ENCODE measurements at regions not wholly inside any gene's neighbourhood (a gene's known extent, or its start where the extent isn't known, plus 50 kb on each side); places are given as distances from the start of the nearest gene placed in this dataset.
"Not testable (repeated sequence)": the region's sequence is repeated elsewhere in the genome, so short reads cannot be mapped to it uniquely, and the experiment has no call there.

GRCh38 chr13:42420304-42420703 lies 148.4 kb downstream of the AKAP11 start:
- peaks cover 2% of the 10 kb centered on the region for H3K27me3 Mint-ChIP-seq
- H3K36me3 Mint-ChIP-seq (ENCODE audit: insufficient read depth): peaks cover 1% of the 10 kb centered on the region
- H3K4me1 Mint-ChIP-seq (ENCODE audit: low read depth): no peaks in the 10 kb centered on the region
- no peak for TF ChIP-seq CTCF (IDR thresholded peaks at IDR 0.05; ENCODE audit: unreplicated experiment)
- H3K4me3 Mint-ChIP-seq (ENCODE audit: low read depth): no peak overlapping the region
- no peak overlapping the region for H3K27ac Mint-ChIP-seq
- no peak for DNase-seq (ENCODE audit: low spot score, unreplicated experiment)
- H3K9me3 Mint-ChIP-seq (ENCODE audit: low read depth): peaks cover 4% of the 10 kb centered on the region

DNA sequence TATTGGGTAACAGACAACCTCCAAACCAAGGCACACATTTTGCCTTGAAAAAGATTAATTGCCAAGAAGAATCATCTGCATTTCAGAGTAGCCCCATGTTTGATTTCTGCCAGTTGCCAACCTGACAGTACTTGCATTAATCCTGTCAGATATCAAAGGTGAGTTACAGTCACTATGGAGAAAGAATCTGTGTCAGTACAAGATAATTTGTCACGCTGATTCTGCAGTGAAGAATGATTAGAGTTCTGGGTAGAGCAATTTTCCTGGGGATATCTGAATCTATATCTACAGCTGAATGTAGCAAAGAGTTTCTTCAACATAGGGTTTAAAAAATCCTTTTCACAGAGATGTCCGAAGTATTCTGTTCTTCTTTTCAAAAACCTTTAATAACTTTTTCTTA lies 150.7 kb downstream of the AKAP11 start:
- Mint-ChIP-seq H3K9me3 (ENCODE audit: low read depth) (peaks cover 4% of the 10 kb centered on the region), H3K36me3 (ENCODE audit: insufficient read depth) (peaks cover 1% of the 10 kb centered on the region), H3K4me1 (ENCODE audit: low read depth) (no peaks in the 10 kb centered on the region), H3K27ac (no peak overlapping the region), H3K27me3 (peaks cover 2% of the 10 kb centered on the region), H3K4me3 (ENCODE audit: low read depth) (no peak overlapping the region)
- DNase-seq (ENCODE audit: low spot score, unreplicated experiment): no peak
- TF ChIP-seq CTCF (IDR thresholded peaks at IDR 0.05; ENCODE audit: unreplicated experiment): no peak

- H3K36me3 Mint-ChIP-seq (ENCODE audit: insufficient read depth): peaks cover 1% of the 10 kb centered on the region
- no peak overlapping the region for H3K4me3 Mint-ChIP-seq (ENCODE audit: low read depth)
- no peak for DNase-seq (ENCODE audit: low spot score, unreplicated experiment)
- peaks cover 4% of the 10 kb centered on the region for H3K9me3 Mint-ChIP-seq (ENCODE audit: low read depth)
- no peak overlapping the region for H3K27ac Mint-ChIP-seq
- H3K27me3 Mint-ChIP-seq: peaks cover 2% of the 10 kb centered on the region
- no peak for TF ChIP-seq CTCF (IDR thresholded peaks at IDR 0.05; ENCODE audit: unreplicated experiment)
- H3K4me1 Mint-ChIP-seq (ENCODE audit: low read depth): no peaks in the 10 kb centered on the region
Measured at GRCh38 chr13:42424182-42424581, 149.8 kb upstream of the TNFSF11 start.

- Mint-ChIP-seq H3K36me3 (ENCODE audit: insufficient read depth) (peaks cover 3% of the 10 kb centered on the region), H3K4me1 (ENCODE audit: low read depth) (no peaks in the 10 kb centered on the region), H3K4me3 (ENCODE audit: low read depth) (no peak overlapping the region), H3K27me3 (no peaks in the 10 kb centered on the region), H3K9me3 (ENCODE audit: low read depth) (peaks cover 26% of the 10 kb centered on the region), H3K27ac (no peak overlapping the region)
- DNase-seq (ENCODE audit: low spot score, unreplicated experiment): no peak
- TF ChIP-seq CTCF (IDR thresholded peaks at IDR 0.05; ENCODE audit: unreplicated experiment): no peak
Measured at GRCh38 chr13:42445354-42445753, 128.6 kb upstream of the TNFSF11 start.

DNA sequence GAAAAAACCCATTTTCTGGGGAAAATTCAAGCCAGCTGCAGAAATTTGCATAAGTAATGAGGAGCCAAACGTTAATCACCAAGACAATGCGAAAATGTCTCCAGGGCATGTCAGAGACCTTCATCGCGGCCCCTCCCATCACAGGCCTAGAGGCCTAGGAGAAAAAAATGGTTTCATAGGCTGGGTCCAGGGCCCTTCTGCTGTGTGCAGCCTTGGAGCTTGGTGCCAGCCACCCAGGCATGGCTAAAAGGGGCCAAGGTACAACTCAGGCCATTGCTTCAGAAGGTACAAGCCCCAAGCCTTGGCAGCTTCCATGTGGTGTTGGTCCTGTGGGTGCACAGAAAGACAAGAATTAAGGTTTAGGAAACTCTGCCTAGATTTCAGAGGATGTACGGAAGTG lies 127.4 kb upstream of the TNFSF11 start:
- H3K27ac Mint-ChIP-seq; H3K36me3 Mint-ChIP-seq (ENCODE audit: insufficient read depth); H3K4me3 Mint-ChIP-seq (ENCODE audit: low read depth); DNase-seq (ENCODE audit: low spot score, unreplicated experiment); H3K4me1 Mint-ChIP-seq (ENCODE audit: low read depth); H3K27me3 Mint-ChIP-seq: not testable (repeated sequence)
- peaks cover 24% of the 10 kb centered on the region for H3K9me3 Mint-ChIP-seq (ENCODE audit: low read depth)

DNA sequence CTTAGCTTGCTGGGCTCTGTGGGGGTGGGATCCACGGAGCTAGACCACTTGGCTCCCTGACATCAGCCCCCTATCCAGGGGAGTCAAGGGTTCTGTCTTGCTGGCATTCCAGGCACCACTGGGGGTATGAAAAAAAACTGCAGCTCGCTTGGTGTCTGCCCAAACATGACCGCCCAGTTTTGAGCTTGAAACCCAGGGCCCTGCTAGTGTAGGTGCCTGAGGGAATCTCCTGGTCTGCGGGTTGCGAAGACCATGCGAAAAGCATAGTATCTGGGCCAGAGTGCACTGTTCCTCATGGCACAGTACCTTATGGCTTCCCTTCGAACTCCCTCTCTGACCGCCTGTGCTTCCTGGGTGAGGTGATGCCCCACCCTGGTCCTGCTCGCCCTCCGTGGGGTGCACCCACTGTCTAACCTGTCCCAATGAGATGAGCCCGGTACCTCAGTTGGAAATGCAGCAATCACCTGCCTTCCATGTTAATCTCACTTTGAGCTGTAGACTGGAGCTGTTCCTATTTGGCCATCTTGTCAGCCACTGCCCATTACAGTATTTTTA lies 120.8 kb upstream of the TNFSF11 start:
- TF ChIP-seq CTCF (IDR thresholded peaks at IDR 0.05; ENCODE audit: unreplicated experiment): no peak
- H3K9me3 Mint-ChIP-seq (ENCODE audit: low read depth): peaks cover 3% of the 10 kb centered on the region
- H3K4me1 Mint-ChIP-seq (ENCODE audit: low read depth): no peaks in the 10 kb centered on the region
- H3K4me3 Mint-ChIP-seq (ENCODE audit: low read depth): no peak overlapping the region
- H3K36me3 Mint-ChIP-seq (ENCODE audit: insufficient read depth): no peaks in the 10 kb centered on the region
- H3K27me3 Mint-ChIP-seq: peaks cover 2% of the 10 kb centered on the region
- DNase-seq (ENCODE audit: low spot score, unreplicated experiment): no peak
- no peak overlapping the region for H3K27ac Mint-ChIP-seq
